RPMI7951 (cell line): ENCODE measurements at regions not wholly inside any gene's neighbourhood (a gene's known extent, or its start where the extent isn't known, plus 50 kb on each side); places are given as distances from the start of the nearest gene placed in this dataset.
A peak's percentile ranks its signal among the peaks of the same experiment; 100 is the strongest.
"Not testable (repeated sequence)": the region's sequence is repeated elsewhere in the genome, so short reads cannot be mapped to it uniquely, and the experiment has no call there.

ENCODE experiments used
- DNase-seq: peaks from one replicate; pipeline ENCODE4 v3.0.0-alpha.2; 2012; ENCODE audit warnings: low read depth

DNA sequence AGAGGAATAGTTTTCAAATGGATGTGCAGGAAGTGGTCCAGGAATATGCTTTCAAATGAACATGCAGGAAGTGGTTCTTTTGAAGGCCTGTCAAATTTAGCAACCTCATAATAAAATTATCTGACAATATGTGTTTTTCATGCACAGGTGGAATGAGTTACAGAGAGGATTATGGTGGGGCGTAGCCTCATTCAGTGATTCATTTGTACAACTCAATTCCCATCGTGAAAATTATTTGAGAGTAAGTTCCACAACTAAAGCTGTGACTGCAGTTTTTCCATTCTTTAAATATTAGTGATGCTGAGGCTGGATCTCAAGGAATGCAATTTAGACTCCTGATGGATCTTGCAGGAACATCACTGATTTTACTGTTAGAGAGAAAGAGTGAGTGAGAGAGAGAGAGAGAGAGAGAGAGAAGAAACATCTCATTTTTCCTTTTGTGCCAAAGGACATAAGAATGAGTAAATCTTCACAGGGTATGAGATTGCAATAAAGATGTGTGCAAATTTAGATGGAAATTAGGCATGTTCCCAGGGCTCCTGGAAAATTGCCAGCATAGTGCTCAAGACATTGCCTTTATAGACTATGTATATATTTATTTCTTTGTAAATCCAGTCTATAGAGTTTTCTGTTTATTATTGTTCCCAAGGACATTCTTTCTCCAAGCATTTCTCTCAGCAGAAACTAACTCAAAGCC lies 394.9 kb upstream of the ZEB2 start:
- DNase-seq = no peak

DNA sequence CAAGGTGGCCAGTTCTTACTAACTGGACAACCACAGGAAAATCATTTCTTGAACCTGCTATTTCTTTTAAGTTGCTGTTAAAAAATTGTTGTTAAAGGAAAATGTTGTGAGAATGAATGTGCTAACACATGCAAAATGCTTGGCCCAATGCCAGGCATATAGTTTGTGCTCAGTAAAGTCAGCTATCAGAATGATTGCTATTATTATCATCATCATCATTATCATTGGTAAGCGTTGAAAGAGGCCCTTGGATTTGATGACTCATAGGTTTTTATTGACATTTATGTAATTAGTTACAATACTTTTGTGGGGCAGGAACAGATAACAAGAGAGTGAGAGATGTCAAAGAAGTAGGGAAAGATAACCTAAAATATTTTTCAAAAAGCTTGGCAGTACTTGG lies 394.2 kb upstream of the ZEB2 start:
- no peak for DNase-seq

DNA sequence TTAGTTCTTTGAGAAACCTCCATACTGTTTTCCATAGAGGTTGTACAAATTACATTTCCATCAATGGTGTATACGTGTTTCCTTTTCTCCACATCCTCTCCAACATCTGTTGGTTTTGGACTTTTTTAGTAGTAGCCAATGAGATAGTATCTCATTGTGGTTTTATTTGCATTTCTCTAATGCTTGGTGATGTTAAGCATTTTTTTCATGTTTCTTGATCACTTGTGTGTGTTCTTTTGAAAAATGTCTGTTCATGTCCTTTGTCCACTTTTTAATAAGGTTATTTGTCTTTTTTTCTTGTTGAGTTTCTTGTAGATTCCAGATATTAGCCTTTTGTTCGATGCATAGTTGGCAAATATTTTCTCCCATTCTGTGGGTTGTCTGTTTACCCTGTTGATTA lies 392.3 kb upstream of the ZEB2 start:
- DNase-seq = no peak

DNA sequence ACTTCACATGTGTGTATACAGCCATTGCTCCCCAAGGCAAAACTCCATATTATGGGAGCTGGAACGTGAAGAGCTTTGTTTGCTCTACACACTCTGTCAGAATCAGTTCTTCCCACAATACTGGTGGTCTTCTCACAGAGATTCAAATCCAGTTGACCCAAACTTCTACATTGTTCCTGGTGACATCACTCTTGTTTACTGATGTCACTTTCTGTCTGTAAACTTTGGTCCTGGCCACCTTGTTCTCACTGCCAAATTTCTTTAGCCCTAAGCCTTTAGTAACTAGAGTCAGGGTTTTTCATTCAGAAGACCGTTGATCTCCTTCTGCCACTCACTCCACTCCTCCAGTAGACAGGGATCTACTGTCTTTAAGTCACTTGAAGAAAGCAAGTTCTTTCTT lies 386.0 kb upstream of the ZEB2 start:
- DNase-seq = no peak

DNA sequence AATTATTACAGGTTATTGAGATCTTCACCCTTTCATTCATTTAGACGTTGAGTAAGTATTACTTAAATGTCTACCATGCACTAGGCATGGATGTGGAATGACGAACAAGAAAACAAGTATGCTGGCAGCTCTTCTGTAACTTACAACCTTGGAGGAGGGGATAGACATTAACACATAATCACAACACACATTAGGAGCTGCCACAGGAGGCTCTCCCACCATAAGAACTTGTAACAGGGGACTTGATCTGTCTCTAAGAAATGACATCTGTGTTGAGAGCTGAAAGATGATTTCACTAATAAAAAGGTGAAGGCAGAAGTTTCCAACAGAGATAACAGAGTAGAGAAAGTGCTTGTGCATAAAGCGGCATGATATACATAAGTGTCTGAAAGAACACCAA lies 384.7 kb upstream of the ZEB2 start:
- no peak for DNase-seq

DNA sequence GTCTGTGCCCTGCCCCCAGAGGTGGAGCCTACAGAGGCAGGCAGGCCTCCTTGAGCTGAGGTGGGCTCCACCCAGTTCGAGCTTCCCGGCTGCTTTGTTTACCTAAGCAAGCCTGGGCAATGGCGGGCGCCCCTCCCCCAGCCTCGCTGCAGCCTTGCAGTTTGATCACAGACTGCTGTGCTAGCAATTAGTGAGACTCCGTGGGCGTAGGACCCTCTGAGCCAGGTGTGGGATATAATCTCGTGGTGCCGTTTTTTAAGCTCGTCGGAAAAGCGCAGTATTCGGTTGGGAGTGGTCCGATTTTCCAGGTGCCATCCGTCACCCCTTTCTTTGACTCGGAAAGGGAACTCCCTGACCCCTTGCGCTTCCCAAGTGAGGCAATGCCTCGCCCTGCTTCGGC lies 383.1 kb upstream of the ZEB2 start:
- DNase-seq = not testable (repeated sequence)

DNA sequence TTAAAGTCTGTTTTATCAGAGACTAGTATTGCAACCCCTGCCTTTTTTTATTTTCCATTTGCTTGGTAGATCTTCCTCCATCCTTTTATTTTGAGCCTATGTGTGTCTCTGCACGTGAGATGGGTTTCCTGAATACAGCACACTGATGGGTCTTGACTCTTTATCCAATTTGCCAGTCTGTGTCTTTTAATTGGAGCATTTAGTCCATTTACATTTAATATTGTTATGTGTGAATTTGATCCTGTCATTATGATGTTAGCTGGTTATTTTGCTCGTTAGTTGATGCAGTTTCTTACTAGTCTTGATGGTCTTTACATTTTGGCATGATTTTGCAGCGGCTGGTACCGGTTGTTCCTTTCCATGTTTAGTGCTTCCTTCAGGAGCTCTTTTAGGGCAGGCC lies 381.5 kb upstream of the ZEB2 start:
- not testable (repeated sequence) for DNase-seq

DNA sequence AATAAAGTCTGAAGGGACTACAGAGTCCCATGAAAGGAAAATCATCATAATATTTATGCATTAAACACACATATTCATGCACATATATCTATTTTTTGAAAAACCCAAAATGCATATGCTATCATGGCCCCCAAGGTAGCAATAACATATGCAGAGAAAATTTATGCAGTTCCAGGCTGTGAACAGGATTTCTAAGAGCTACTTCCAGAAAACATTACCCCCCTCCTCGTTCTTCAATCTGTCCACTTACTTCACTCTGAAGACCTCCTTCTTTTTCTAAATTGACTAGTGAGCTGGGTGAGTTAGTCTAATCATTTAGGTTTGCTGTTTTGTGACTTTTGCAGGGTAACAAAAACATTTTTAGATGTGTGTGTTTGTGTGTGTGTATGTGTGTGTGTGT lies 376.4 kb upstream of the ZEB2 start:
- no peak for DNase-seq

DNA sequence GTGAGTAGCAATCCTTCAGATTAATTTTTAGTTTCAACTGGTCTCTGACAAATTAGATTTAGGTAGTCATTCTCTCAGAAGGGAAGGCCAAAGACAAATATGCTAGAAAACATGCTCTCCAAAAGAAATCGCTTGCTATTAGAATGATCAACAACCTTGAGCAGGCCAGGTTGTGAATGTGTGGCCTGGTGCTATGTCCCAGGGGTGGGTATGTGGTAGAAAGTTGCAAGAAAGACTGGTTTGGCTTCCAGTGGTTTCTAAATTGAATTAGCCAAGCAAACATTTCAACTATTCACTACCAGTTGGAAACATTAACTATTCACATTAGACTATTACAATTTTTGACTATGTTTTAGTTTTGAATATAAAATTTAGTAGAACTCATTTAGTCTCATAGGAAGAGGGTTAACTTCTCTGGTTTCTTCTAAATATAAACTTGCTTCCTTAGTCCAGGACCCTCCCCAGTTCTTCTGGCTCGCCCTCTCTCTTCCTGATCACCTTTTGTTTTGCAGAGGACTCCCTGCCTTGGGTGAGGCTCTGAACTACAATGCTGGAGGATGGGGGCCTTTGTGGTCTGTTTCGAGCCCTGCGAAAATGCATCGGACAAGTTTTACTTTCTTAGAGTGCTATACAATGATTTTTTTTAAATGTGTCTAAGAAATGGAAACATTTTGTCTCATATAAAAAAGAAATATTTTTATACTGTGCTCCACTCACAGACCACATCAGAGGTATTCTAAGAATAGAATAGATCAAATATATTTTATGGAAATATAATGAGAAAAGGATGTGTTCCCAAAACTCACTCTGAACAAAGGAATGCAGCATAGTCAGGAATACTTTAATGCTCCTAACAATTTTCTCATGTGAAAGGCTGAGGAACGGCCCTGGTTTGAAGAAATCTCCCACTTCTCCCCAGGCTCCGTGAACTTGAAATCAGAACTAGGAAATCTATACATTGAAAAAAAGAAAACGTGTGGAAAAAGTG lies 375.0 kb upstream of the ZEB2 start:
- no peak for DNase-seq

DNA sequence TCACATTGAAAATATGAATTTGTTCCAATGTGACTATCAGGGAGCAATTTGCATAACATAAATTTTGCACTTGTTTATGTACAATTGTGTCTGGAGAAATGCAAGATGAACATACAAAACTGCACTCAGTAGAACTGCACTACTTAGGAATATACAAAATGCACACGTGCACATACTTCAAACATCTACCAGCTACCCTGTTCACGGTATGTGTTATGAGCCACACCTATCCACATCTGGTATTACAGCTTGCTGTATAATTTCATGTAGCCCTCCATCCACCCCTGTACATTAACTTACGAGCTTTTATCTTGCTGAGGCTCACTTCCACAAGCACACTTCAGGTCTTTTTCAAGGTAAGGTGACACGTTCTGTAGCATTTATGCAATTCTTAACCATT lies 373.5 kb upstream of the ZEB2 start:
- DNase-seq = no peak

DNA sequence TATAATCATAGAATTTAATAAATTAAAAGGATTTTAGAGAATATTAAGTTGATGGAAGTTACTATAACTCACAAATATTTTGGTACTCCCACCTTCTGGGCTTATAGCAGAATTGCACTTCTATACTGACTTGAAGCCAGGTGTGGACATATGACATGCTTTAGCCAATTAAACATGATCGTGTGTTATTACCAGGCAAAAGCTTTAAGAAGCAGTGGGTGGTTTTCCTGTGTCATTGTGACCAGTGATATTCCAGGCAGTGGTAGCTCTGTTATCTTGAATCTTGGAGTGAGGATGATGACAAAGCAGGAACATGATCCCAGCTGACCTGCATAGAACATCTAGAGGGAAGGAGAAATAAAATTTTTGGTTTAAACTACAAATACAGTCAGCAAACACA lies 370.9 kb upstream of the ZEB2 start:
- DNase-seq = peak; percentile 52

DNA sequence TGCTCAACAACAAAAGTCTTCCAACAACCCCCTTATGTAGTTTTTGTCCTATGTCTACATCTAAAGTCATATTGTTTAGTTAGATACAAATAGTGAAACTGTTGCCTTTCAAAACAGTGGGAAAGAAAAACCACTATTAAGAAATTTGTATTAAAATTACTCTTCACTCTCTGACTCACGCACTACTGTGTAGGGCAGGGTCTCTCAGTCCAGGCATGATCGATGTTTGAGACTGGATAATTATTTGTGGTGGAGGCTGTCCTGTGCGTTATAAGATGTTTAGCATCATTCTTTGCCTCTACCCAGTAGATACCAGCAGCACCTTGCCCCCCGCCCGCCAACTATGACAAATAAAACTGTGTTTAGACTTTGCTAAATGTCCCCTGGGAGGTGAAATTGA lies 369.4 kb upstream of the ZEB2 start:
- no peak for DNase-seq

DNA sequence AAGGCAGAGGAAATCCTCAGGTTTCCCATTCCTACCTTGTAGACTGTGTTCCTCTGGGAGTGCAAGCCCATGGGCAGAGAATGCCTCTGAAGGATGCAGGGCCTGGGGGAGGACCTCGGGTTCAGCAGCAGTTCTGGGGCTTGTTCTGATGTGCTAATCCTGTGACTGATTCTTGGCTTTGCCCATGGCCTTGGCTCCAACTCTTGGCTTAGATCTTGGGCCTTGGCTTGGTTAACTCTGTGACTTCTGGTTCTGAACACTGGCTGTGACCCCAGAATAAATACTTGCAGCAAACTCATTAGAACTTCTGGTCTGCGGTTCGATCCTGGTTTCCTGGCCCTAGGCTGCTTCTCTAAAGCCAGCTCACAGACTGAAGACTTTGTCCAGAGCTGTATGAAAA lies 366.9 kb upstream of the ZEB2 start:
- peak; percentile 8 for DNase-seq

DNA sequence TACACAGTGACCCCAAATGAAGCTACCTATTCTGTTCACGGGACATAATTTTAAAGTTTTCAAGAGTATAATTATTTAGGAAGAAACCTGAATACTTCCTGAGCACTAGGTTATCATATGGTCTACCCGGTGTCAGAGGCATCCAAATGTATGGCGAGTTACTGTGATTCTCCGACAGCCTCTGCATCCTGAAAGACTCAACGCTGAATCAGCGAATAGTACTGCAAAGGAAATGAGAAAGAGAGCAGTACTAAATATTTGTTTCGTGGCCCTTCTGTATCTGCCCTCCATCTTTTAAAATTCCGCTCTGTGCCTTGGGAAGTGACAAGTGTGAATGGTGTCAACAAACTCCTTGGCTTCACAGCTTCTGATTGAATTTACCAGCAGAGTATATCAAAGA lies 358.0 kb upstream of the ZEB2 start:
- DNase-seq = no peak

DNA sequence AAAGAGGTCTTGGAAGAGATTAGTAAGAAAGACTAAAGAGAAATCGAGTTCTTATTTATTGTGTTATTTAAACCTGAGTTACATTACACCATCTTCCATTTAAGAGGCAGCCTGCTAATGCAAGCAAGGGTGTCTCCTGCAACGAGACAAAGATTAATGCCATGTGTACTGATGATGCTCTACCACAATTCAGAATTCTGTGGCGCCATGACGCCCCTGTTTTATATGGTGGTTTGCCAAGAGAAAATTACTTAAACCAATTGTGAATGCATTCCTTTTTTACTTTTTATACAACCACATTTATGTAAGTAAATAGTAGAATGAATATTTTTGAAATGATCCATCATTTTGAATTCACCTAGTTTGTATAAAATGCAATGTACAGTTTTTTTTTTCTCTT lies 356.1 kb upstream of the ZEB2 start:
- no peak for DNase-seq

DNA sequence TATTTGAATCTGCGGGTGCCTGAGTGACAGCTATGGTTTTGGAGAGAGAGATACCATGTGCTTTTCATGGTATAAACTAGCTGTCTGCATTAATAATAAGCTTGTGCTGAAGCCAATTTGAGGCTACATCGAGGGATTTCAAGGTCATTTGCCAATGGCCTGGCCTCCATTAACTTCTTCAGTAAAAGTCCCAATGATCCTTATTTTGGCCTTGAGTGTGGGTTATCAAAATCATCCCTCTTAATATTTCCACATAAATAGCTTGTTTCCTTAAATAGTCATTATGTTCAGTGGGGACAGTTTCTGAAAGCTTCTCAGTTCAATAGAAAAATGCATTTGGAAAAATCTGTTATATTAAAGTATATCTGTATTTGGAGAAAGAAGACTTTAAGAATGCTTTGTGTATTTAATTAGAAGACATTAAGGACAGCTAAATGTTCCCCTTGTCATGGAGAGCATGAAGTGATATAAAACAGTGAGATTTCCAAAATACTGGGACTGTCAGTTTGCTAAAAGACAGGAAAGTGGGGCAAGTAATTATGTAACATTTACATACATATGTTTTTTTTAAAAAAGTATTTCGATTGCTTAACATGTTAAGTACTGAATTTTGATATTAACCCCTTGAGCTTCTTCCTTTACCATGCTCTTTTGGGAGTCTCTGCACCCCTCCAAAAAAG lies 355.5 kb upstream of the ZEB2 start:
- no peak for DNase-seq

DNA sequence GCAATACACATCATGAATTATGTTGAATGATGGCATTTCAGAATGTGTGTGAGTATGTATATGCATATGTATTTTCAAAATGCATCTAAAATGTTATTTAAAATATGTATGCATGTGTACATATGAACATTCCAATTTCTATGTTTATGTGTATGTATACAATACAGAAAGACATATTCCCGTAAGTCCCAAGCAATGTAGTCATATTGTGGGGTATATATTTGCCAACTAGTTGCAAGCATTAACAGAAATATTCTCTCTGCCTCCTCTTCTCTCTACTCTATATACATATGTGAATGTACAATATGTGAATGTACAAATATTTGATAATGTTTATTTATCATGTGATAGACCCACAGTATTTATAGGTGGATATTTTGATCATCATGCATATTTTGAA lies 345.8 kb upstream of the ZEB2 start:
- DNase-seq = no peak

DNA sequence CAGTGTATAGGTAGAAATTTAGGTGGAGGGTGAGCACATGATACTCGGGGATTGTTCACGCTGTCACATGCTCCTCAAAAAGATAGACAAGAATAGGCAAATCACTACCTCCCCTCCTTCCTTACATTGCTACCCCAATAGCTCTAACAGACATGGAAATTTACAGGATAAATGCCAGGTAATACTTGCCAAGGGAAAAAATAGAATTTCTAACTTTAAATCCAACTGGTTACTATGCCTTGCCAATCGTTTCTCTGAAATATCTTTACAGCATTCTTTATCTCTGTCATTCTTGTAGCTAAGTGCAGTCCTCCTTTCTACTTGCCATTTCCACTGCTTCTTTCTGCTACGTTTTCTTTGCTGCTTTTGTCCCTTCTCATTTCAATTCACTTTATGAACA lies 339.8 kb upstream of the ZEB2 start:
- DNase-seq = no peak

DNA sequence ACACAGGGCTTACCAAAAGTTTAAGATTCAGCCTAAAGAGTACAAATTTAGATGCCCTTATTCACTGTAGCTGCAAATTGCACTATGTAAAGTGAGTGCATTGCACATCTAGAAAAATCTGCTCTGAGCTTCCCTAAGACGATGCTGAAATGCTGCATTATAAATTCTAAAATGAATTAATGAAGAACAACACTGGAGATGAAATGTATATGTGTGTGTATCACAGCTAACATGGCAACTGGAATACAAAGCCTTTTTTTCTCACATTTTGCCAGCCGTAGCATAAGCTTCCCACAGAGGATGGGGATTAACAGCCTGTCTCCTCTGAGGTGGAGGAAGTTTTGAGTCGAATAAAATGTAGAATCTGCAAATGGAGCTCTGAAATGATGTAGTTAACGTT lies 338.3 kb upstream of the ZEB2 start:
- DNase-seq = no peak

DNA sequence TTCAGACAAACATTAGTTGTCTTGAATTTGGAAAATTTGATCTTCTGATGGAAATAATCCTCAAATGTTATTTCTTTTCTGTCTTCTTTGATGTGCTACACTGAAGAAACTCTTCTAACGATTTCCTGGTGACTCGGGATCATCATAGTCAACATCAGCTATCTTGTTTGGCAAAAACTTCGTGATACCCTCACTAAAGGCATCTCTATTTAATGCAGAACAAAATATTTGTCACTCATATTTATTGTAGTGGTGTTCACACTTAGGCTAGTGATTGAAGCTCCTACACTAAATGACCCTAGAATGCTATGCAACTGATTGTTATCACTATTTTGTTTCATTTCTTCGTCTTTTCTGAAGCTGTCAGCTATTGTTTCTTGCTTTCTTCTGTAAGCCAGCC lies 334.7 kb upstream of the ZEB2 start:
- DNase-seq = no peak

DNA sequence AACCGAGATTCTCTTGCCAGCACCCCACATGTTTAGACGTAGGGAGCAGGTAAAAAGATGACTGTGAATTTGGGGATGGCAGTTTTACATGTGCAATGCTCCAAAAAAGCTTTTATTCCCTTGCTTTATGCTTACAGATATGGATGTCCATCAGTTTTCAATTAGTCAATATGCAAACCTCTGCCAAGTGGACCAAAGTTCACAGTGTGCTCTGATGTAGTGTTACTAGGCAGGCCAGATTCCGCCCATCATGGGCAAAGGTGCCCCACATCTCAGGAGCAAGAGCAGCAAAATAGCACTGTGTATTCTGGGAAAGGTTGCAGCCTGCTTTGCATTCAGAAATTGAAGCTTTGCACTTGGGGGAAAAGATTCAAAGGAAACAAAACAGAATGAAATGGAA lies 329.7 kb upstream of the ZEB2 start:
- DNase-seq = no peak

DNA sequence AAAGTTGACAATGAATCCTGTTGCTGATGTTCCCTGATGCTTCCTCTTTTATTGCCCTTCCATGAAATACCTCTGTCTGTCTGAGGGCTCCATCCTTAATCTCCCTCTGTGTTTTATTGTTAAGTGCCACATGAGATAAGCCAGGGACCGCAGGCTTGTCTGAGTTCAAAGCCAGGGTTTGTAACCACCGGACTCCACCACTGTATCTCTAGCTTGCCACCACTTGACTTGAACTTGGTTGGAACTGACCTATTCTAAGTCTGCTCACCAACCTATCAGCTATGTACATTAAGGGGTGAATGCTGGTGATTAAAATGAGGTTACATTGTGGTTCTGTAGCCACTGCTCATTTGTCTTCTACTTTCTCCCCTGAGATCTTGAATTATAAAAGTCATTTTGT lies 328.5 kb upstream of the ZEB2 start:
- no peak for DNase-seq
